ENCODE measurements at regions not wholly inside any gene's neighbourhood (a gene's known extent, or its start where the extent isn't known, plus 50 kb on each side); places are given as distances from the start of the nearest gene placed in this dataset.

DNA sequence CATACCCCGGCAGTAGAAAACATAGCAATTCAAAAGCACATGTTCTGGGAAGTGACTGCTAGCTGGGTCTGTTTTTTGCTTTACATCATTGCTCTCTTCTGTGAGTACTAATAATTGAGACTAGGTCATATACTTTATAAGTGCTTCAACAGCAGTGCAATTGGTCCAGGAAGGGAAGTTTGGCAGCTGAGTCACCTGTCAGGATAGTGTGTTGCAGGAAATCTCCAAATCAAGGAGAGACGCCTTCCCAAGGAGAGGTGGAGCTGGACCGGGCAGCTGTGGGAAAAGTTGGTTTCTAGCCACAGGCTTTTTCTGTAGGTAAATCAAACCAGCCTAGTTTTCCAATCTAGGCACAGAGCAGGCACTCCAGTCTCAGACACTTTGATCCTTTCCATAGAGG is 330.1 kb downstream of the ENC1 start:
- WGBS, result 72% methylated on average over 3 of the region's 3 CpGs
- Histone ChIP-seq H3K4me1 (peaks cover 7% of the 10 kb centered on the region), H3K9me3 (no peaks in the 10 kb centered on the region), H3K27me3 (no peaks in the 10 kb centered on the region), H3K36me3 (no peaks in the 10 kb centered on the region), H3K4me3 (no peak overlapping the region), H3K27ac (no peak overlapping the region)
- TF ChIP-seq POLR2AphosphoS5 (IDR thresholded peaks at IDR 0.05) (no peak), EP300 (IDR thresholded peaks at IDR 0.05) (no peak), POLR2A (IDR thresholded peaks at IDR 0.05) (no peak)
- TF ChIP-seq, protein P1, sequence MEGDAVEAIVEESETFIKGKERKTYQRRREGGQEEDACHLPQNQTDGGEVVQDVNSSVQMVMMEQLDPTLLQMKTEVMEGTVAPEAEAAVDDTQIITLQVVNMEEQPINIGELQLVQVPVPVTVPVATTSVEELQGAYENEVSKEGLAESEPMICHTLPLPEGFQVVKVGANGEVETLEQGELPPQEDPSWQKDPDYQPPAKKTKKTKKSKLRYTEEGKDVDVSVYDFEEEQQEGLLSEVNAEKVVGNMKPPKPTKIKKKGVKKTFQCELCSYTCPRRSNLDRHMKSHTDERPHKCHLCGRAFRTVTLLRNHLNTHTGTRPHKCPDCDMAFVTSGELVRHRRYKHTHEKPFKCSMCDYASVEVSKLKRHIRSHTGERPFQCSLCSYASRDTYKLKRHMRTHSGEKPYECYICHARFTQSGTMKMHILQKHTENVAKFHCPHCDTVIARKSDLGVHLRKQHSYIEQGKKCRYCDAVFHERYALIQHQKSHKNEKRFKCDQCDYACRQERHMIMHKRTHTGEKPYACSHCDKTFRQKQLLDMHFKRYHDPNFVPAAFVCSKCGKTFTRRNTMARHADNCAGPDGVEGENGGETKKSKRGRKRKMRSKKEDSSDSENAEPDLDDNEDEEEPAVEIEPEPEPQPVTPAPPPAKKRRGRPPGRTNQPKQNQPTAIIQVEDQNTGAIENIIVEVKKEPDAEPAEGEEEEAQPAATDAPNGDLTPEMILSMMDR (IDR thresholded peaks at IDR 0.05), result no peak
- DNase-seq (ENCODE audit: low spot score in 2 of 2), result no peak

DNA sequence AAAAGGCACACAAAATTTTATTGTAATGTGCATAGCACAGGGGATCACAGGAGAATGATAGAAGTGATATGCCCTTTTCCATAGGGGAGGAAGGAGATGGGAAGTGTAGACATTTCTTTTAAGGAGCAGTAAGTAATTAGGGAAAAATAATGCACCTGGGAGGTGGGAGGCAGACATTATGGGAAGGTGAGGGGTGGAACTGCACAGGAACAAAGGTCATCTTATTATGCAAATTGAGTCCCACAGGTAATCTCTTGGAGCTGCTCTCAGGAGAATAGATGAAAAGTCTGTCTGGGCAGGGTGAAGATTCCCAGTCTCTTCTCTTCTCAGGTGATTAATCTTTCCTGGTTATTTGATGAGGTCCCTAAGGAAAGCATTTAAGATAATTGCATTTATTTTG is 331.5 kb downstream of the ENC1 start:
- Histone ChIP-seq H3K36me3 (no peaks in the 10 kb centered on the region), H3K4me1 (peaks cover 7% of the 10 kb centered on the region), H3K9me3 (no peaks in the 10 kb centered on the region), H3K27me3 (no peaks in the 10 kb centered on the region), H3K27ac (no peak overlapping the region), H3K4me3 (no peak overlapping the region)
- TF ChIP-seq, protein P1 (IDR thresholded peaks at IDR 0.05), result no peak
- TF ChIP-seq POLR2AphosphoS5 (IDR thresholded peaks at IDR 0.05) (no peak), POLR2A (IDR thresholded peaks at IDR 0.05) (no peak), EP300 (IDR thresholded peaks at IDR 0.05) (no peak)
- DNase-seq (ENCODE audit: low spot score in 2 of 2), result no peak

DNA sequence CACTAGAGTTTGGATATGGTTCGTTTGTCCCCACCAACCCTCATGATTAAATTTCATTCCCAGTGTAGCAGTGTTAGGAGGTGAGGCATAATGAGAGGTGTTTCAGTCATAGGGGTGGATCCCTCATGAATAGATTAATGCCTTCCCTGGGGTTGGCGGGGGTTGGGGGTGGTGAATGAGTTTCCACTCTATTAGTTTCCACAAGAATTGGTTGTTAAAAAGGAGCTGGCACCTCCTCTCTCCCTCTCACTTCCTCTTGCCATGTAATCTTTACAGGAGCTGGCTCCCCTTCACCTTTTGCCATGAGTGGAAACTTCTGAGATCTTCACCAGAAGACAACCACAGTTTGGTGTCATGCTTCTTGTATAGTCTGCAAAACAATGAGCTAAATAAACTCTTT is 333.7 kb downstream of the ENC1 start:
- H3K36me3 ChIP-seq, result no peaks in the 10 kb centered on the region
- no peak for DNase-seq (ENCODE audit: low spot score in 2 of 2)
- H3K27ac ChIP-seq, result no peak overlapping the region
- H3K4me1 ChIP-seq, result peaks cover 7% of the 10 kb centered on the region
- H3K9me3 ChIP-seq, result no peaks in the 10 kb centered on the region
- H3K4me3 ChIP-seq, result no peak overlapping the region
- no peaks in the 10 kb centered on the region for H3K27me3 ChIP-seq
- no peak for TF ChIP-seq EP300 (IDR thresholded peaks at IDR 0.05)
- TF ChIP-seq, protein P1 (IDR thresholded peaks at IDR 0.05), result no peak
- WGBS, result 65% methylated on average over 2 of the region's 2 CpGs

DNA sequence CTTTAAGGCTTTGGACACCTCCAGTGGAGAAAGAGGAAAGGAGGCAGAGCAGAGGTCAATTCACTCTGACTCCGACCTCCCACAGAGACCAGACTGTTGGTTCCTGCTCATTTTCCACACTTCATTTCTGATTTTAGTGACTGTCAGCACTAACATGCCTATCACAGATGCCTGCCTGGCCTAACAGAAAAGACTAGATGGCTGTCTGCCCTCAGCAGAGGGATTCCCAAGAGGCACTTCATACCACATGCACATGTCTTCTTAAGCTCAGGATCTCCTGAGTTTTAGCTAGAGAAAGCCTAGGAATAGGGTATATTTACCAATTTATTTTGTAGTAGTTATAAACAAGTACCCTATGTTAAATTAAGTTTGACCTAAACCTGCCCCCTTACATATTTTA is 336.0 kb downstream of the ENC1 start:
- H3K27ac ChIP-seq, result no peak overlapping the region
- no peak for DNase-seq (ENCODE audit: low spot score in 2 of 2)
- H3K4me1 ChIP-seq, result no peaks in the 10 kb centered on the region
- H3K36me3 ChIP-seq, result no peaks in the 10 kb centered on the region
- no peaks in the 10 kb centered on the region for H3K27me3 ChIP-seq
- H3K4me3 ChIP-seq, result no peak overlapping the region
- WGBS, result 71% methylated on average over 1 of the region's 1 CpG
- no peaks in the 10 kb centered on the region for H3K9me3 ChIP-seq
- TF ChIP-seq, protein P1 (IDR thresholded peaks at IDR 0.05), result no peak
- TF ChIP-seq POLR2A (IDR thresholded peaks at IDR 0.05) (no peak), POLR2AphosphoS5 (IDR thresholded peaks at IDR 0.05) (no peak), EP300 (IDR thresholded peaks at IDR 0.05) (no peak)

DNA sequence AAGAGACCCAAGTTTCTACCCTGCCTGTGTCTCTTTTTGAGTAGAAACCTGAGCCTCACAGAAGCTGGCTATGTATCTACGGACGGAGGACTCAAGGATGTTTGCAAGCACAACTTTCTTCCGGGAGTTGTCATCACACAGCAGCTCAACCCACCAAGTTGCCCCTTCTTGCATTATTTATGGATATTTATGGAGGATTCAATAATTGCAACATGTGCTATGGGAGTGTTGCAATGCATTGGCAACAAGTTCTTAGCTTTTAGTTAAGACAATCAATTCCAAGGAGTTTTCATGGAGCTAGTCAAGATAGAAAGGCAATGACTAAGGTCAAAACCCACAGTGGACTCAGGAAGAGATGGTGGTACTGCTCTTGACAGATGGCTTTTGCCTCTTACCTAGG is 336.9 kb downstream of the ENC1 start:
- no peak for DNase-seq (ENCODE audit: low spot score in 2 of 2)
- H3K4me3 ChIP-seq, result no peak overlapping the region
- TF ChIP-seq, protein P1 (IDR thresholded peaks at IDR 0.05), result no peak
- peak in 1 of 3 donors; percentile 59 for TF ChIP-seq POLR2AphosphoS5 (IDR thresholded peaks at IDR 0.05)
- H3K36me3 ChIP-seq, result no peaks in the 10 kb centered on the region
- H3K27me3 ChIP-seq, result no peaks in the 10 kb centered on the region
- no peaks in the 10 kb centered on the region for H3K4me1 ChIP-seq
- H3K27ac ChIP-seq, result no peak overlapping the region
- 82% methylated on average over 3 of the region's 3 CpGs for WGBS
- H3K9me3 ChIP-seq, result no peaks in the 10 kb centered on the region
